Stimulated activated CD8-positive, alpha-beta memory T cell treated with anti-CD3 and anti-CD28 coated beads, Interleukin-7, amount 100 ng/mL, for 48 hours (primary cell): ENCODE measurements at regions not wholly inside any gene's neighbourhood (a gene's known extent, or its start where the extent isn't known, plus 50 kb on each side); places are given as distances from the start of the nearest gene placed in this dataset.
"Not testable (repeated sequence)": the region's sequence is repeated elsewhere in the genome, so short reads cannot be mapped to it uniquely, and the experiment has no call there.

Experiments used
- DNase-seq, 2 donors: peaks; one replicate each; pipeline ENCODE4 v3.0.0-alpha.2; 2020; ENCODE audit warnings: low read depth in 1 of 2; ENCODE audit errors: extremely low read depth in 1 of 2

DNA sequence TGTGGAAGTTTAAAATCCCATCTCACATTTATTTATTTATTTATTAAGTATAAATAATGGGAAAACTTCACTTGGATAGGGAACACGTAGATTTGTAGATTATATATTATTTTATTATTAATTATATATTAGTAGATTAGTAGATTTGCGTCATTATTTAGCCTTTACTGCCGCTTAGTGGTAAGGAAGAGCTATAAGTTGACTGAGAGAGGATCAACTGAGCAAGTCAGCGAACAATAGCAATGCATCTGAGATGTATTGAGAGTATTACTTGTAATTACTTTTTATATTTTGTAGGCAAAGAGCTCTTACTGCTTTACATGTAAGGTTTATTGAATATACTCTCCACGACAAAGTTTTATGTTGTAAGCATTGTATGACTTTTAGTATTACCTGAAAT lies 244.5 kb upstream of the ANKRD30A start:
- no peak for DNase-seq

DNA sequence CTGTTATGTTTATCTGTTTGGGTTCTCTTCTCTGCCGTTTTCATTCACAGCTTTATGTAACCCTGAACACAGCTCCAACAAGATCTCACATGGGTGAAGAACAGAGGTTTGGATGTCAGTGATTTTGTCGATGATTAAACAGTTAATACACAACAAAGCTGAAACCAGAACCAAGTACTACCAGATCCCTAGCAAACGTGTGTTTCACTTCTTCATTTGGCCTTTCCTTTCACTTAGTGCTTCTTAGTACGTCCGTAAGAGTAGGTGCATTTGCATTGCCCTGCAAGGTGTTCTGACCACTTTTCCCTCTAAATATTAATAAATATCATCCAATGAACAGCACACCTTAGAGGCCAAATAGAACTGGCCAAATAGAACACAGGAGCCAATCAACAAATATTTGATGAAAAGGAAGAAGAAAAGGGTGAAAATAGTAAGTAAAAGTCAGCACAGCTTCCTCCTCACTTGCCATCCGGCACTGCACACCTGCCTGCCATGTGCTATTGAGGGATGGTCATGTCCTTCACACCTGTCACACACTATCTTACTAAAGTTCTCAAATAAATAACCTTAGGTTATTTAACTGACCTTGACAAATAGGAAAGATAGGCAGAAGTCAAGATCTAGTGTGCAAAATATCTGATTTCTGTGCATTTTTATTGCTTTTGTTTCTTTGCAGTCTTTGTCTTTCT lies 252.6 kb upstream of the ANKRD30A start:
- DNase-seq: no peak

DNA sequence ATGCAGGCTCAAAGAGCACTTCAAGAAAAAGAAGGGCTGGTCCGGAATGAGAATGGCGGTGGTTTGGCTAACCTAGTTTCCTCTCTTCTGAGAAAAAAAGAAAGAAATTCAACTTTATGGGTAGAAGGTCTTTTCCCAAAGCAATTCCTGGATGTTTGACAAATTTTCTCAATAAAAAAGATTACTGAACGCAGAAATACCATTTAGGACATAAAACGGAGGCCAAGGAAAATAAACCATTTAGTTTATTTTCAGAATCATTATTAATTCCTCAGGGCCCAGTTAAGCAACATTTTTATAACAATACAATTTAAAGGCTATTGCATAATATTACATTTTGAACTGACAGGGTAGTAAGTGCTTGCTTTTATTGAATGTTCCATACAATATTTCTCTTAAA lies 284.6 kb upstream of the ANKRD30A start:
- no peak for DNase-seq

DNA sequence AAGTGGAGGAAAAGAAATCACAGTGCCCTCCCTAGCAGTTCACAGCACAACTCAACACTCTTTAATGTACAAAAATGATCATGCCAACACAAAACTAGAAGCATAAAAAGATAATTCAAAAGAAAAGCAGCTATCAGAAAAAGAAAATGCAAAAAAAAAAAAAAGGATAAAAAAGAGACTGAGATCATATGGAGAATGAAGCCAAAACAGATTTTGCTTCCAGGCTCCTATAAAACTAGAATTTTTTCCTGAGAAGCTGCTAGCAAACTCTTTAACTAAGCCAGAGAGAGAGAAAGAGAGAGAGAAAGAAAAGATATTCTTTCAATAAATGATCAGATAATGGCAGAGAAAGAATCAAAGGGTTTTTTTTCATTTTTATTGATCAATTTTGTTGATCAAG lies 288.0 kb upstream of the ANKRD30A start:
- no peak for DNase-seq

DNA sequence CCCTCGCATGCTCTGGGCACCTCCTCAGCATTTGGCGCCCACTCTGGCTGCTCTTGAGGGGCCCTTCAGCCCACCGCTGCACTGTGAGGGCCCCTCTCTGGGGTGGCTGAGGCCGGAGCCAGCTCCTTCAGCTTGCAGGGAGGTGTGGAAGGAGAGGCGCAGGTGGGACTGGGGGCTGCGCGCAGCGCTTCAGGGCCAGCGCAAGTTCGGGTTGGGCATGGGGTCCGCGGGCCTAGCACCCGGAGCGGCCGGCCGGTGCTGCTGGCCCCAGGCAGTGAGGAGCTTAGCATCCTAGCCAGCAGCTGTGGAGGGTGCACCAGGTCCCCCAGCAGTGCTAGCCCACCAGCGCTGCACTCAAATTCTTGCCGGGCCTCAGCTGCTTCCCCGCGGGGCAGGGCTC lies 305.6 kb upstream of the ANKRD30A start:
- no peak for DNase-seq

DNA sequence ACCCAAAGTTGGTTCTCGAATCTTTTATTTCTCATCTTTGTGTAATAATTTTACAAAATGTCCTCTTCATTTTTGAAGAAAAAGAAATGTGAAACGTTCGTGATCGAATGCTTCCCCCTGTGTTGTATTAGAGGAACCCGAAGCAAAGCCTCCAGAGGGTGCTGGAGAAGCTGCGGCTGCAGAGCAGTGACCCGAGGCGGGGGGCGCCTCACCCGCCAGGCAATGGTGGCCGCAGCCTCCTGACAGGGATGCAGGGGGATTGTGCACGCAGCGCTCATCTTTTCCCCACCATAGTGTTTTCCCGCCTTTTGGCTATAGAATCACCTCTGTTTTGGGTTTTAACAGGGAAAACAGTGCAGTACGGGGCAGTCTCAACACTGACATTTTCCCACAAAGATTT lies 307.5 kb upstream of the ANKRD30A start:
- DNase-seq: no peak

DNA sequence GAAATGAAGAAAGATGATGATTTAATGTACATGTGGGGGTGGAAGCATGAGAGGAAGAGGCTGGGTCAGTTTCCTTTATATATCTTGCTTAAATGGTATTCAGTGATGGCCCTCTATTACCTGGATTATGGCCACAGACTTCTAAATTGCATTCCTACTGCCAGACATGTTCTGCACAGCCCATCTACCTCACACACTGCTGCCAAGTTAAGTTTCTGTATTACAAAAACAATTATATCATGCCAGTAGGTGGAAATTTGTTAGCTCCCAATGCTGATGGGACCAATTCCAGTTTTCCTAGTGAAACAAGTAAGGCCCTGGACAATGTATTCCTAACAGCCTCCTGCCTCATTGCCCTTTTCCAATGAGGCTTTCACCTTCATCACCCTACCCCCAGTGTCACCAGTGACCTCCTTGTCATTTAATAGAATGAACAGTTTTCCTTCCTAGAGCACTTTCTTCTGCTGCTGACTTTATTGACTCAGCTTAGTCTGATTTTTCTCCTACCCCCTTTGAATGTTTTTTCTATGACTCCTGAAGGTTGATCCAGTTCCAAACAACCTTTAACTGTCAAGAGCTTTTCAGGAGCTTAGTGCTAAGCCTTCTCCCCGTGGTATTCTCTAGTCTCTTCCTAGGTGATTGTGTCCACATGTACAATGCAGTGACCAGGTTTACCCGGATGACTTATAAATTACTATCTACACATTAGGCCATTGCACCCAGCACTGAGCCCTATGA lies 316.6 kb upstream of the ANKRD30A start:
- DNase-seq: no peak

DNA sequence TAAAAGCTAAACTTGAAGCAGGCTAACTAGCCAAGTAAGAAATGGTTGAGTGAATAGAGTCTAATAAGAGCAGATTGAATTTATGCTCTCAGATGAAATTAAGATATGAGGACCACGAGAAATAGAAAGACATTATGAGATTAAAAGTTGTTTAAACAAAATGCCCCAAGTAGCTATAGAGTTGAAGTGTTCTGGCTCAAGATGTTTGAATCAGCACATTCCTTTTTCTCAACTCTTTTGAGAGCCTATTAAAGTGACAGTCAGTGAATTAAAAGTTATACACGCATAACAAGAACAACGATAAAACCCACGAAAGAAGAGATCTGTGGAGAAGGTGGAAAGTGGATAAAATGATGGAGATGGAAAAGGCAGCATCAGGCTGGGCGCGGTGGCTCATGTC lies 322.2 kb upstream of the ANKRD30A start:
- no peak for DNase-seq

DNA sequence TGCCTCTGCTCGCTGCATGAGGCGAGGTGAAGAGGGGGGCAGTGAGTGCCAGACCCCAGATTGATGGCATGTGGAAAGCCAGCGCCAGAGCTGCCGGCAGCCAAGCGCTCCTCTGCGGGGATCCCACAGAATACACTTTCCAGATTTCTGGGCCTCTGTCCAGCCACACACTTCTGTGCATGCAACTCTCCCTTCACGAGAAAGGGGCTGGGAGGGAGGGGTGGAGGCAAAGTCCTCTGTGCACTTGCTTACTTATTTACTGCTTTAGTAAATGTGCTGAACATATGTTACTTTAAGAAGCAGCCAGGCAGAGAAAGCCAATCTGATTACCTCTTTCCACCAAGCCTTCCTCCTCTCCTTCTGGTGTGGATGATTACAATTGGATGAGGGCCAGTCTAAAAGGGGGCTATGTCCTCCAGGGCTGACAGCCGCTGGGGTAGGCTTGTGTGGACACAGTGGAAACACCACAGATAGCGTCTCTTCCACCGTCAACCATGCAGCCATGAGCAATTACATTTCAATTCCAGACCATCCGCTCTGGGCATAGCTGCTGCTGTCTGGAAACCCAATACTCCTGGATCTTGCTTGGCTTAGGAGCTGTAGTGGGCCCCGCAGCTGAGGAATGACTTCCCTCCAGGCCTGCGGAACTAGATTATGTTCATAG lies 322.8 kb upstream of the ANKRD30A start:
- no peak for DNase-seq

DNA sequence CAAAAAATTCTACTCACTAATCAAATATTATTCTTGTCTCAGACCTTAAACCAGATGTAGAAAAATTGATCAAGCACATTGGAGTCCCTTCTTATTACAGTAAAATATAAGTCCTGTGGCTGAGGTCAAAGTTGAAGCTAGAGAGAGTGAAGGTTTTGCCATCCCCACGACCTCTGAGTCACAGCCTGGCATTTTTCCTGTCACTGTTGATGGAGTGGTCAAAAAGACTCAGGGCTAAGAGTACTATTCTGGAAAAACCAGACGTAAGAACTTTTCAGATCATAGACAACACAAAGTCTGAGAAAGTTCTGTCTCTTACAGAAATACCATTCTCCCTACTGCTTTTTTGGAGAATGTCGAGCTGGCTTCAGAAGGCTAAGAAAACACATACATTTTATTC lies 323.7 kb upstream of the ANKRD30A start:
- DNase-seq: no peak

DNA sequence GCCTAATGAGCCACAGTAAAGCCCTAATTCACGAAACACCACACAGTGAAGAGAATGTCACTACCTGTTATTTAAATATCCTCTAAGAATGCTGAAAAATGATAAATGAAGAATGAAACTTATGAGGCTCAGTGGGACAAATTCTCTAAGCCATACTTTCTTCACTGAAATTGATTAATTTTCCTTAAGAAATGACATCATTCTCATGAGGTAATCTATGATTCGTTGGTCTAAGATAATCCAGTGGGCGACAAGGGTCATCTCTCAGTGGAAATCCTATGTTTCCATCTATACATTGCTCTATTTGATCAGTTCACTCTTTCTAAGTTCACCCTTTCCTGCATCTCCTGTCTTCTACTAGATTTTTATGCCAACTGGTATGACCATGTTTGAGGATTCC lies 330.4 kb upstream of the ANKRD30A start:
- DNase-seq: no peak

DNA sequence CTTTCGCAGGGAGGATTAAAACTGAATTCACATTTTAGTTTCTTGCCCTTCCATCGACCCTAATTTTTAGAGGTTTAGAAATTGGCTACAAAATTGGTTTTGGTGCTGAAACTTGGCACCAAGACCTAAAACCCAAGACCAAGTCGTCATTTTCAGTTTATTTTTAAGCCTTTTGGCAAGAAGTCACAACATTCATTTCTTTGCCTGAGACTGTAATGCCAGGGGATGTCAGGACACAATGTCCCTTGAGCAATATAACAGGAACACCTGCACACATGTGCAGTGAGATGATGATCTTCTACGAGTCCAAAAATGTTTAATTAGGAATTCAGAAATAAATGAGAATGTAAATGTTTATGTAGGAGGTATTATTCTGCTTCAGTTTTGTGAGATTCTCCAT lies 335.4 kb upstream of the ANKRD30A start:
- no peak for DNase-seq

DNA sequence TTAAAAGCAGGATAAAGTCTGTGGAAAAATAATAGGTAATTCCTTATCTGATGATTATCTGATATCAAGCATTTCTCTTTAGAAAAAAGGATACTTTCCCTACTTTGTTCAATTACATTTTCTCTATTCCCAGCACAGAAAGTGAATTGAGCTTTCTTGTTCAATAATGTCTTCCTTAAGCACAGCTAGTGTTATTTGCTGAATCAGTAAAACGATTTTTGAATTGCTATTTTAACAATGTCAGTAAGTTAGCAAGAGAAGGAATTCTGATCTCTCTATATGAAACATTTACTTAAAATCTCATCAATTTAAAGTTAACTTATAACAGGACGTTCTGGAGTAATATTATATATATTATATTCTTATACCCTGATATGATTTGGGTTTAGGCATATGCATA lies 337.2 kb upstream of the ANKRD30A start:
- DNase-seq: no peak

DNA sequence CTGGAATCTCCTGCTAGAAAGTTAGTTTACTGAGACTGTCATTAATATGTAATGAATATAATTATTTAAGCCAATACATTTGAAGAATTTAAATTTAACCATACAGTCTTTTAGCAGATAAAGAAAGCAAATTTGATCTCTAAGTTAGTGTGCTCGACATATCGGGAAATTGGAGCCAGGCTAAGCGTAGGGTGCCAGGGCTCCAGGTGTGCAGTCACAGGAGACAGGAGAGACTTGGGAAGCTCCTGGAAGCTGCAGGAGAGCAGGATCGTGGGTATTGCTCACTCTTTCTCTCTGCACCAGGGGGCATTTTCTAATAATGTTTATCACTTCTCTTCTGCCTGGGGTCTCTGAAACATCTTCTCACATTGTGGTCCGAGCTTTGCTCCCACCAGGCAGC lies 342.0 kb upstream of the ANKRD30A start:
- DNase-seq: no peak

DNA sequence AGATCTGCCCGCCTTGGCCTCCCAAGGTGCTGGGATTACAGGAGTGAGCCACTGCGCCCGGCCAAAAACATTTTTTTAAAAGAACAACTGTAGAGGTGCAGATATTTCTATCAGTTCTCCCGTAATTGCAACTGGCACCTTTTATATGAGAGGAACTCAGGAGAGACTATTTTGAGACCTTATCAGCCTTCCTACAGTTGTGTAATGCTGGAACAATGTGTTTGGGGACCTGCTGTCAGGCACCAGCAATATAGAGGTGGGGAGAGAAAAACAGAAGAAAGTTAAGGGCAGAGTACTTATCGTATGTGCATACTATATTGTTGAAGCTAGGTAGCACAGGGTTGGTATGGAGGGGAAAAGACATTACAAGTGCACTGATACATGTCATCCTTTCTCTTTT lies 343.8 kb upstream of the ANKRD30A start:
- no peak for DNase-seq

DNA sequence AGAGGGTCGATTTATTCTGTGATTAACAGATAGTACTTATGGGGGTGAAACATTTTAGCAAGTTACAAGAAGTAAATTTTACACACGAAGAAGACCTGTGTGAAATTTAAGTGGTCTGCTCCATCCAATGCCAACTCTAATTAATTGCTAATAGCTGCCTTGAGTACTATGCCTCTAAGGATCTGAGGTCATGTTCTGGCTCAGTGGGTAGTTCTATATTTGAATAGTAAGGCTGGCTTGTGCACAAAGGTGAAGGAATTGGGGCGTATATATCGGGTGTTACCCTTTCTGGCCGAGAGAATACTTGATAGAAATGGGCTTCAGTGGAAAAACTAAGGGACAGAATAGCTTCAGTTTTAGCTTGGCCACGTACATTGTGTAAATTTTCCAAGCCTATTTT lies 345.2 kb upstream of the ANKRD30A start:
- DNase-seq: no peak

DNA sequence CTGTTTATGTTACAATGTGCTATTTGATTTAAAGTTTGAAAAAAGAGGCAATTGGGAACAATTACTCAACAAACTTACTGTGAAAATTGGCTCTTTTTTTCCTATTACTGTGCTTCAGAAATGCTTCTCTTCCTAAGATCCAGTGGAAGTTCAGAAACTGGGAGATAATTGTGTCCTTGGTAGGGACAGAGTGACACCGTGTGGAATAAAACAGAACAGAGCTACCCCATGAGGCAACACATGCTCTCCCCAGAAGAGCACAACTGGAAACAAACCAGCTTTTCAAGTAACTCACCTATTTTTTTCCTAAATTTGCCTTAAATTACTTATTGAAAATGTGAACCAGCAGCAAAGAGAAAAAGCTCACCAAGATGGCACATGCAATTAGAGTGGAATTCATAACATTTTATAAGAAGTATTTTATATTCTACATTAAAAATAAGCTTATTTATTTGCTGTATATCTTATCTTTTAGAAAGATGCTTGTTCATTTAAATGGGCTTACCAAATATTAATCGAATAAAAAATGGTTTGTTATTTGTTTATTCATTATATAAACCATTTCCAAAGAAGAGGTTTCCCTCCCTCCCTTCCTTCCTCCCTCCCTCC lies 346.1 kb upstream of the ANKRD30A start:
- no peak for DNase-seq

DNA sequence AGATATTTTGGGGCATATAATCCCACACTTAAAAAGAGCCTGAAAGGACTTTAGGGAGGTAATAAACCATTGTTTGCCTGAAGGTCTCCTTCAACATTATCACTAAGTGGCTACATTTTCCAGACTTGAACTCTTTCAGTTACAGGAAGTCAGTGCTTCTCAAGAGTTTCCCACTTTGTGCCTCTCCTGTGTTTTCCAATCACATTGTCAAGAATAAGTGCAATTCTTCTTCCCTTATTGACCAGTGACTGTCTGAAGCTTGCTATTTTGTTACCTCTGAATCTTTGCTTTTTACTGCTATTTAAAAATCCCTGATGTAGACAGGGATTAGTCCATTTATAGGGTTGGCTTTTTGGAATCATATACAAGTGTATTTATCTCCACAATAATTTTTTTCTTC lies 346.7 kb upstream of the ANKRD30A start:
- DNase-seq: no peak

DNA sequence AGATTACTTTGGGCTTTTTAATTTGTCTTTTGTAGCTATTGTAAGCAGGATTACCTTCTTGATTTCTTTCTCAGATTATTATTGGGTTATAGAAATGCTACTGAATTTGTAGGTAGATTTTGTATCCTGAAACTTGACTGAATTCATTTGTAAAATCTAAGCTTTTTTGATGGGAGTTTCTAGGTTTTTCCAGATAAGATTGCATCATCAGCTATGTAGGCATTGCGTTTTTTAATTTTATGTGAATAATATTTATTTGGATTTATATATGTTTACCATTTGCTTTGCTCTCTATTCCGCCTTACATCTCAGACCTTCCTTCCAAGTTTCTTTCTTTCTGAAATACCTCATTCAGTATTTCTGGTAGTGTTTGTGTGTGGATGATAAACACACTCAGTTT lies 351.7 kb upstream of the ANKRD30A start:
- DNase-seq: no peak

DNA sequence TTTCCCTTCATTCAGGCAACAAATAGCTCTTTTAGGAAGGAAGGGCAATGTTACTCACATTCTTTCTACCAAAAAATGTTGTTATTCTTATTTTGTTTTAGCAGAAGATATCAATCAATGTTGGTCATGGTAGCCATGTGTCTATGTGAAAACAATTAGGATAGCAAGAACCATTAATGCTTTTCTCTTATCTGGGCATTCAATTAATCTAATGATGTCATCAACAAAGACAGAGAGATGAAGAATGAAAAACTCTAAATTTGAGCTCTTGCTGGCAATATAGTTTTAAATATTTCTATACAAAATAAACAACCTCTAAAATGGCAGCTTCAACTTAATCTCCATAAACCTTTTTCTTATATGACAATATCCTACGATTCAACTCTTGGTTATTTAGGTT lies 353.7 kb upstream of the ANKRD30A start:
- DNase-seq: no peak

DNA sequence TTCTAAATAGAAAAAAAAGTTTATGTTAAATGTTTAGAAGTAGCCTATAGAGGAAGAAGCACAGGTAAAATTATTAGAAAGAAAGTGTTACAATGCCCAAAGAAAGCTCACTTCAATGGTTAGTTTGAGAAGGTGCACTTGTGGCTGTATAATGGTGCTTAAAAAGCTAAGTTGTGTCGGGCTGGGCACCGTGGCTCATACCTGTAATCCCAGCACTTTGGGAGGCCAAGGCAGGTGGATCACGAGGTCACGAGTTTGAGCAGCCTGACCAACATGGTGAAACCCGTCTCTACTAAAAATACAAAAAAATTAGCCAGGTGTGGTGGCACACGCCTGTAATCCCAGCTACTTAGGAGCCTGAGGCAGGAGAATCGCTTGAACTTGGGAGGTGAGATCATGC lies 355.7 kb upstream of the ANKRD30A start:
- DNase-seq: not testable (repeated sequence)

DNA sequence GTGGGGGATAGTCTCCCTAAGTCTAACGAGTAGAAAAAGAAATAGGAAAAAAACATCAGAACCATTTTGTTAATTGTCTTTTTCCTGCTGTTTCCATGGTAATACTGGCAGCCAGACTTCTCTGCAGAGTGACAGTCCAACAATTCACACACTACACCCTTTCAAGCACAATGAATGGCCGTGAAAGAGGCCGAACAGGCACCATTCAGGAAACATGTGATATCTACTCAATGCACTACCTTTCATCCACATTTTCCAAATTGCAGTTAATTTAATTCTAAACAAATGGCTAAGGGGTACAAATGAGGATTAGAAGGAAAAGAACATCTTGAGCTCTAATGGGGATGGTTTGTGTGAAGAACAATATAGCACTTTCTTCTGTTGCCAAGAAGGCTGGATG lies 358.5 kb upstream of the ANKRD30A start:
- DNase-seq: no peak
